Ovary (tissue), 7 donors: ENCODE measurements at regions not wholly inside any gene's neighbourhood (a gene's known extent, or its start where the extent isn't known, plus 50 kb on each side); places are given as distances from the start of the nearest gene placed in this dataset.

Source experiments
- DNase-seq, 5 donors: peaks; one replicate each; pipeline ENCODE4 v3.0.0-alpha.2; 2019 to 2020
- H3K27ac ChIP-seq, 2 donors: fragments of 200-600 bp; one replicate each; pipeline versions ENCODE4 v1.5.1 to v1.8.0; 2019 to 2022
- H3K27me3 ChIP-seq: fragments of 200-600 bp; one replicate; pipeline ENCODE4 v1.8.0; 2022
- H3K36me3 ChIP-seq: fragments of 200-600 bp; sonication (generic); one replicate; pipeline ENCODE4 v1.5.1; 2019
- H3K4me1 ChIP-seq: one replicate; pipeline ENCODE4 v1.8.1; 2013; ENCODE audit warnings: mild to moderate bottlenecking, moderate library complexity; ENCODE audit not compliant: insufficient read depth
- H3K4me3 ChIP-seq: fragments of 200-600 bp; sonication (generic); one replicate; pipeline ENCODE4 v1.5.1; 2017
- H3K9me3 ChIP-seq, 2 donors: fragments of 200-600 bp in 1 of 2; sonication (generic) in 1 of 2; one replicate each; pipeline versions ENCODE4 v1.5.1 to v1.8.1; 2013 to 2019; ENCODE audit warnings: mild to moderate bottlenecking in 1 of 2, moderate library complexity in 1 of 2
- EP300 ChIP-seq: sonication (generic); formaldehyde crosslinking; IDR thresholded peaks from one replicate; pipeline ENCODE4 v1.6.1; 2017; ENCODE audit warnings: antibody characterized with exemption
- POLR2A ChIP-seq: fragments of 450-650 bp; IDR thresholded peaks from one replicate; pipeline ENCODE4 v1.6.1; 2017; ENCODE audit warnings: antibody characterized with exemption, mild to moderate bottlenecking, moderate library complexity
- WGBS, 3 donors: extraction: QIAGEN DNeasy Blood & Tissue Kit in 1 of 3; methylation state at CpG; one replicate each; pipeline versions ENCODE4 v1.1.5 to v1.1.7; 2013 to 2017; 5-methylcytosine and 5-hydroxymethylcytosine counted together
- intact Hi-C, 4 donors: fragments of 100-400 bp; cut with DNase I; formaldehyde crosslinking; loops; one replicate each; pipeline versions ENCODE4 v1.11.0 to v1.15.1; 2022 to 2023
- TF ChIP-seq, protein P1 (sequence below), 3 donors: fragments of 450-650 bp in 2 of 3; fragments of 200-600 bp in 1 of 3; IDR thresholded peaks; one replicate each; pipeline versions ENCODE4 v1.5.1 to v1.8.0; 2016 to 2022; ENCODE audit warnings: antibody characterized with exemption in 3 of 3, mild to moderate bottlenecking in 1 of 3
- donor health status: DM: no; HTN: no; CAD: no; lungs with moderate emphysema.
- donor health status: DM: no; HTN: no; CAD: no.
- donor health status: Bipolar disorder and iron deficiency.
- donor health status: DM: no; HTN: no; CAD: no.
- donor health status: DM: yes; HTN: yes; CAD: no.

DNA sequence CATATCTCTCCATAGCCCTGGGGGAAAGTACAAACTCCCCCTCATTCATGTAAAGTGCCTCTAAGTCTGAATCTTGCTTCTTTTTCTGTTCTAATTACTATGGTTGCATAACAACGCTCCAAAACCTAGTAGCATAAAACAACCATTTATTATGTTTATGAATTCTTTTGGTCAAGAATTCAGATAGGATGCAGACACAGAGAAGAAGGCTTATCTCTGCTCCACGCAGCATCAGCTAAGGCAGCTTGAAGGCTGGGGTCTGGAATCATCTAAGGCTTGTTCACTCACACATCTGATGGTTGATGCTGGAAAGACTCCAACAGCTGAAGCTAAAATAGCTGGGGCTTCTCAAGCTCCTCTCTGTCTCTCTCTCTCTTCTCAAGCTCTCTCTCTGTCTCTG, 564.5 kb downstream of the ZNF674 start:
- no peaks in the 10 kb centered on the region for H3K36me3 ChIP-seq
- H3K27ac ChIP-seq = no peak overlapping the region
- TF ChIP-seq, protein P1, sequence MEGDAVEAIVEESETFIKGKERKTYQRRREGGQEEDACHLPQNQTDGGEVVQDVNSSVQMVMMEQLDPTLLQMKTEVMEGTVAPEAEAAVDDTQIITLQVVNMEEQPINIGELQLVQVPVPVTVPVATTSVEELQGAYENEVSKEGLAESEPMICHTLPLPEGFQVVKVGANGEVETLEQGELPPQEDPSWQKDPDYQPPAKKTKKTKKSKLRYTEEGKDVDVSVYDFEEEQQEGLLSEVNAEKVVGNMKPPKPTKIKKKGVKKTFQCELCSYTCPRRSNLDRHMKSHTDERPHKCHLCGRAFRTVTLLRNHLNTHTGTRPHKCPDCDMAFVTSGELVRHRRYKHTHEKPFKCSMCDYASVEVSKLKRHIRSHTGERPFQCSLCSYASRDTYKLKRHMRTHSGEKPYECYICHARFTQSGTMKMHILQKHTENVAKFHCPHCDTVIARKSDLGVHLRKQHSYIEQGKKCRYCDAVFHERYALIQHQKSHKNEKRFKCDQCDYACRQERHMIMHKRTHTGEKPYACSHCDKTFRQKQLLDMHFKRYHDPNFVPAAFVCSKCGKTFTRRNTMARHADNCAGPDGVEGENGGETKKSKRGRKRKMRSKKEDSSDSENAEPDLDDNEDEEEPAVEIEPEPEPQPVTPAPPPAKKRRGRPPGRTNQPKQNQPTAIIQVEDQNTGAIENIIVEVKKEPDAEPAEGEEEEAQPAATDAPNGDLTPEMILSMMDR (IDR thresholded peaks at IDR 0.05) = no peak
- TF ChIP-seq POLR2A (no peak), EP300 (no peak)
- WGBS, 3 donors = 17 to 30% (median 19%) methylated on average over 2 of the region's 2 CpGs
- no peaks in the 10 kb centered on the region for H3K4me1 ChIP-seq
- intact Hi-C loops = no loop called here
- no peak for DNase-seq
- no peaks in the 10 kb centered on the region for H3K9me3 ChIP-seq
- no peaks in the 10 kb centered on the region for H3K27me3 ChIP-seq
- H3K4me3 ChIP-seq = no peak overlapping the region

DNA sequence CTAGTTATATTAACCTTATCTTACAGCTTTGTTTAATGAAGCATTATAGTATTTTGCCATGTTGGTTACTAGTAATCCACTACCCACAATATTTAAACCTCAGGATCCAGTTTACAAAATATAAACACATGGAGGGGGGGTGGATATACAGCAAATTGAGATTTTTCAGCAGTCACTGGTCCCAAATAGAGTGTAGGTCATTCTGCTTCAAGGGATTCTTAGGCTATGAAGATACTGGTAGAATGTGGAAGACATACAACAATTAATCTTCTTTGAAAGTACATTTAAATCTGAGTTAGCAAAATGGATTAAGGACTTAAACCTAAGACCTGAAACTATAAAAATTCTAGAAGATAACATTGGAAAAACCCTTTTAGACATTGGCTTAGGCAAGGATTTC, 569.6 kb downstream of the ZNF674 start:
- TF ChIP-seq, protein P1 (IDR thresholded peaks at IDR 0.05) = no peak
- TF ChIP-seq POLR2A (no peak), EP300 (no peak)
- Histone ChIP-seq H3K4me3 (no peak overlapping the region), H3K27ac (no peak overlapping the region), H3K4me1 (no peaks in the 10 kb centered on the region), H3K9me3 (no peaks in the 10 kb centered on the region), H3K27me3 (no peaks in the 10 kb centered on the region), H3K36me3 (no peaks in the 10 kb centered on the region)
- DNase-seq = no peak
- intact Hi-C loops = no loop called here

DNA sequence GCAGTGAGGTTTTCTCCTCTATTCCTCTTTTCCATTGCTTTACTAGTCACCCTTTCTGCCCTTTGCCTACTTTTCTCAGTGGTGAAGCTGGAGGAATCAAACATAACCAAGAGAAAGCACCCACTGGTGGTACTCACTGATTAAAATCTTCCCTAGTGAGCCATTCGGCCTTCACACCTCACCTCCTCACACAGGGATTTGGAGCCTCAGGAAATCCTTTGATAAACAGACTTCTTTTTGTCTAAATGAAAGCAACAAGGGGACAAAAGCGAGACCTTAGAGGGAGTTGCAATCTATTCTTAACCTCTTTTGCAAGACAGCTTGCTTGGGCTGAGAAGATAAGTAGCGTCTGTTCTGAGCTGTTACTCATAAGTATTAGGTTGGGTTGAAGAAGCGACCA, 572.6 kb downstream of the ZNF674 start:
- Histone ChIP-seq H3K4me3 (no peak overlapping the region), H3K27ac (no peak overlapping the region), H3K36me3 (no peaks in the 10 kb centered on the region), H3K27me3 (no peaks in the 10 kb centered on the region), H3K9me3 (no peaks in the 10 kb centered on the region), H3K4me1 (no peaks in the 10 kb centered on the region)
- WGBS, 3 donors = 59 to 68% (median 62%) methylated on average over 4 of the region's 4 CpGs
- intact Hi-C loops = no loop called here
- TF ChIP-seq, protein P1 (IDR thresholded peaks at IDR 0.05) = no peak
- TF ChIP-seq POLR2A (no peak), EP300 (no peak)
- no peak for DNase-seq

DNA sequence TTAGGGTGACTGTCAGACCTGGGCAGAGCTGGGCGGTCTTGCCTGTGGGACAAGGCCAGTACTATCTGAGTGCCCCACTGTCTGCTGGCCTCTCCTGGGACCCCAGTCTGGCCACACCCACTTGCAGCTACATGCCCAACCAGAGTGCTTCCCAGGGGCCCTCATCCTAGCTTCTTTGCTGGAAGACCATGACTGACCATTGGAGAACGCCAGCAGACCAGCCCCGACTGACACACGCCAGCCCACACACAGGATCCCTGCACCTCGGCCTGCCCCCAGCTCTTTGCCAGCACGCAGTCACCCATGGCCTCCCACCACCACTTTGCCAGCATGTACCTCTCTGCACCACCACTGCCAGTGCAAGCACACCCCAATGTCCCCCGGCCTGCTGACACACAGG, 585.7 kb downstream of the ZNF674 start:
- no peaks in the 10 kb centered on the region for H3K4me1 ChIP-seq
- TF ChIP-seq, protein P1 (IDR thresholded peaks at IDR 0.05) = no peak
- TF ChIP-seq POLR2A (no peak), EP300 (no peak)
- no peak overlapping the region for H3K4me3 ChIP-seq
- no peak overlapping the region for H3K27ac ChIP-seq
- no peak for DNase-seq
- intact Hi-C loops = no loop called here
- no peaks in the 10 kb centered on the region for H3K36me3 ChIP-seq
- H3K9me3 ChIP-seq = no peaks in the 10 kb centered on the region
- 84 to 85% (median 85%) methylated on average over 7 of the region's 7 CpGs for WGBS, 3 donors
- H3K27me3 ChIP-seq = no peaks in the 10 kb centered on the region
